Activated CD8-positive, alpha-beta T cell treated with anti-CD3 and anti-CD28 coated beads for 36 hours (primary cell): ENCODE measurements at regions not wholly inside any gene's neighbourhood (a gene's known extent, or its start where the extent isn't known, plus 50 kb on each side); places are given as distances from the start of the nearest gene placed in this dataset.
"Not testable (repeated sequence)": the region's sequence is repeated elsewhere in the genome, so short reads cannot be mapped to it uniquely, and the experiment has no call there.

Experiments used
- ATAC-seq: fragments of 200-7000 bp; cut with Tn5 transposase; one replicate; pipeline ENCODE4 v1.10.0; 2021; ENCODE audit warnings: mild to moderate bottlenecking, moderate library complexity
- CTCF ChIA-PET: fragments of 350-600 bp; sonication (Branson Sonifier 250); formaldehyde crosslinking; loops from one replicate; lab custom pipeline; 2021; ENCODE audit warnings: antibody characterized with exemption; lab: Charles Lee
- POLR2A ChIA-PET: fragments of 350-600 bp; sonication (Branson Sonifier 250); formaldehyde crosslinking; loops from one replicate; lab custom pipeline; 2021; ENCODE audit warnings: antibody characterized with exemption; lab: Charles Lee
- DNase-seq: peaks from one replicate; pipeline ENCODE4 v3.0.0-alpha.2; 2020
- H3K27ac Mint-ChIP-seq: one replicate; pipeline ENCODE4 v1.8.0; 2021; ENCODE audit warnings: mild to moderate bottlenecking, mixed read lengths
- H3K27me3 Mint-ChIP-seq: one replicate; pipeline ENCODE4 v1.8.0; 2021; ENCODE audit warnings: mixed read lengths
- H3K36me3 Mint-ChIP-seq: one replicate; pipeline ENCODE4 v1.8.0; 2021; ENCODE audit warnings: low read depth, mixed read lengths
- H3K4me1 Mint-ChIP-seq: one replicate; pipeline ENCODE4 v1.8.0; 2021; ENCODE audit warnings: low read depth, mixed read lengths
- H3K4me3 Mint-ChIP-seq: one replicate; pipeline ENCODE4 v1.8.0; 2021; ENCODE audit warnings: mild to moderate bottlenecking, moderate library complexity, mixed read lengths
- H3K9me3 Mint-ChIP-seq: one replicate; pipeline ENCODE4 v1.8.0; 2021; ENCODE audit warnings: mixed read lengths
- CTCF ChIP-seq: fragments of 200-600 bp; IDR thresholded peaks from one replicate; pipeline ENCODE4 v1.8.0; 2022; ENCODE audit warnings: antibody characterized with exemption, mild to moderate bottlenecking
- intact Hi-C: fragments of 100-400 bp; cut with micrococcal nuclease; formaldehyde crosslinking; loops from one replicate; pipeline ENCODE4 v1.10.0; 2022

- H3K27me3 Mint-ChIP-seq, result no peaks in the 10 kb centered on the region
- DNase-seq, result no peak
- no peak for TF ChIP-seq CTCF
- ATAC-seq, result no peak
- intact Hi-C loops, result no loop called here
- peaks cover 4% of the 10 kb centered on the region for H3K9me3 Mint-ChIP-seq
- H3K36me3 Mint-ChIP-seq, result no peaks in the 10 kb centered on the region
- no peaks in the 10 kb centered on the region for H3K4me1 Mint-ChIP-seq
- no peak overlapping the region for H3K4me3 Mint-ChIP-seq
- no peak overlapping the region for H3K27ac Mint-ChIP-seq
- CTCF ChIA-PET, result no interaction called here
- POLR2A ChIA-PET, result no interaction called here
These were observed 154.9 kb upstream of the EPHA4 start for GRCh38 chr2:221726894-221727513.

- Mint-ChIP-seq H3K9me3 (peaks cover 3% of the 10 kb centered on the region), H3K27me3 (no peaks in the 10 kb centered on the region), H3K27ac (no peak overlapping the region), H3K4me1 (no peaks in the 10 kb centered on the region), H3K36me3 (no peaks in the 10 kb centered on the region), H3K4me3 (no peak overlapping the region)
- intact Hi-C loops, result no loop called here
- POLR2A ChIA-PET, result no interaction called here
- no peak for TF ChIP-seq CTCF
- ATAC-seq (peak; percentile 42), DNase-seq (no peak)
- CTCF ChIA-PET, result no interaction called here
These were observed 152.6 kb upstream of the EPHA4 start for GRCh38 chr2:221724631-221725203.

- CTCF ChIA-PET, DNase-seq, H3K27me3 Mint-ChIP-seq, H3K4me1 Mint-ChIP-seq, H3K36me3 Mint-ChIP-seq, intact Hi-C loops, H3K9me3 Mint-ChIP-seq, H3K27ac Mint-ChIP-seq, H3K4me3 Mint-ChIP-seq, ATAC-seq, POLR2A ChIA-PET: not testable (repeated sequence)
These were observed 152.0 kb upstream of the EPHA4 start for GRCh38 chr2:221724117-221724516.

- Mint-ChIP-seq H3K27ac (no peak overlapping the region), H3K4me3 (no peak overlapping the region), H3K4me1 (no peaks in the 10 kb centered on the region), H3K27me3 (no peaks in the 10 kb centered on the region), H3K9me3 (peaks cover 6% of the 10 kb centered on the region), H3K36me3 (no peaks in the 10 kb centered on the region)
- CTCF ChIA-PET, result no interaction called here
- intact Hi-C loops, result no loop called here
- TF ChIP-seq CTCF, result no peak
- POLR2A ChIA-PET, result no interaction called here
- ATAC-seq (no peak), DNase-seq (no peak)
These were observed 144.6 kb upstream of the EPHA4 start for GRCh38 chr2:221716426-221717303.

GRCh38 chr2:221715523-221716247, 143.6 kb upstream of the EPHA4 start:
- DNase-seq, result no peak
- TF ChIP-seq CTCF, result no peak
- Mint-ChIP-seq H3K4me1 (no peaks in the 10 kb centered on the region), H3K9me3 (peaks cover 6% of the 10 kb centered on the region), H3K27me3 (no peaks in the 10 kb centered on the region), H3K36me3 (no peaks in the 10 kb centered on the region), H3K4me3 (no peak overlapping the region), H3K27ac (no peak overlapping the region)
- ChIA-PET CTCF (no interaction called here), POLR2A (no interaction called here)
- intact Hi-C loops, result no loop called here
- no peak for ATAC-seq
